ENCODE measurements at regions not wholly inside any gene's neighbourhood (a gene's known extent, or its start where the extent isn't known, plus 50 kb on each side); places are given as distances from the start of the nearest gene placed in this dataset.

DNA sequence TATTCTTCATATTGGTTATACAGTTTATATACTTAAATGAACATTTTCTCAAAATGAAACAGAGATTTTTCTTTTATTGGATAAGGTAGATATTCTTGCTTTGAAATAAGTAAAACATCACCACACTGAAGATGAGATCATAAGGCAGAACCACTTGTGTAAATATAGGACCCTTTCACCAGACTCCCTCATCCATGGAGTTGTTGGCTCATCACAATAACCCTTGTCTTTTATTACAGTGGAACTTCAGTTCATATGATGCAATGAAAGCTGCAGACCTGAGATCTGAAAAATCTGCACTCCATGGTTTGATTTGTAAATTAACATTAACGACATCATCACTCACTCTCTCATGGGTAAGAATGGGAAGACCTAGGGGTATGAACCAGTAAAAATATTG, 51.9 kb upstream of the DBX2 start:
- no peak for DNase-seq

DNA sequence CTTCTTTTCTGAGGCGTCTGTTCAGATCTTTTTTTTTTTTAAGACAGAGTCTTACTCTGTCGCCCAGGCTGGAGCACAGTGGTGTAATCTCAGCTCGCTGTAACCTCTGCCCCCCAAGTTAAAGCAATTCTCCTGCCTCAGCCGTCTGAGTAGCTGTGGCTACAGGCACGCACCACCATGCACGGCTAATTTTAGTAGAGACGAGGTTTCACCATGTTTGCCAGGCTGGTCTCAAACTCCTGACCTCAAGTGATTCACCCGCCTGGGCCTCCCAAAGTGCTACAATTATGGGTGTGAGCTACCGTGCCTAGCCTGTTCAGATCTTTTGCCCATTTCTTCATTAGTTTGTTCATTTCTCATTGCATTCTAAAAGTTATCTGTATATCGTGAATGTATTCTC, 55.1 kb upstream of the DBX2 start:
- no peak for DNase-seq

DNA sequence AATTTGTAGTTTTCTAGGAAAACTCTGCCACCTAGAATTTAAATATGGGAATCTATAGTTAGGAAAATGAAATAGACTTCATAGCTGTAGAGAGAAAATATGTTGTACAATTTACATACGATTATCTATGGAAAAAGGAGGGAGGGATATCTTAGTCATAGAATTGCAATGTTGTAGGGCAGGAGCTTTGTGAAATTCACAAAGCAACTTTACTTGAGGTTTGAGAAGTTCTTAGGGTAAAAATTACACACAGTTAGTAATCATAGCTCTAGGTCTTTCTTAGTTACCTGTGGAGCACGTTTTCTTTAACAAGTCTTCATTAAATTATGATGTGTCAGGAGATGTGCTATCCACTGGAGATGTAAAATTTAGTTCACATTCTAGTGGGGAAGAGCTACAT, 61.4 kb upstream of the DBX2 start:
- no peak for DNase-seq

DNA sequence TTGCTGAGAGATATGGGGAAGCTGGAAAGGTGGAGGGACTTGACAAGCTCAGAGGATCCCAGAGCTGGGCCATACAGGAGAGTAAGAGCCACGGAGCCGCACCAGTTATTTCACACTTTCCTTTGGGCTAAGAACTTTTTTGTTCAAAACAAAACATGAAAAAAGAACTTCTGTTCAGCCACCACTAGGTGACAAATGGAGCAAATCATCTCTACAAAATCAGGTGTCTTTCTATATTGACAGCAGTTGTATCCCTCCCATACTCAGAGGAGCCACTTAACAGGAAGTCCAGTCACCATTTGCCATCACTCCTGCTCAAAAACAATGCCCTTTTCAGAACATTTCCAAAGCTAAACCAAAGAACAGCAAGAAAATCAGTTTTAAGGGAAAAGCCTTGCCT, 70.3 kb upstream of the DBX2 start:
- no peak for DNase-seq

DNA sequence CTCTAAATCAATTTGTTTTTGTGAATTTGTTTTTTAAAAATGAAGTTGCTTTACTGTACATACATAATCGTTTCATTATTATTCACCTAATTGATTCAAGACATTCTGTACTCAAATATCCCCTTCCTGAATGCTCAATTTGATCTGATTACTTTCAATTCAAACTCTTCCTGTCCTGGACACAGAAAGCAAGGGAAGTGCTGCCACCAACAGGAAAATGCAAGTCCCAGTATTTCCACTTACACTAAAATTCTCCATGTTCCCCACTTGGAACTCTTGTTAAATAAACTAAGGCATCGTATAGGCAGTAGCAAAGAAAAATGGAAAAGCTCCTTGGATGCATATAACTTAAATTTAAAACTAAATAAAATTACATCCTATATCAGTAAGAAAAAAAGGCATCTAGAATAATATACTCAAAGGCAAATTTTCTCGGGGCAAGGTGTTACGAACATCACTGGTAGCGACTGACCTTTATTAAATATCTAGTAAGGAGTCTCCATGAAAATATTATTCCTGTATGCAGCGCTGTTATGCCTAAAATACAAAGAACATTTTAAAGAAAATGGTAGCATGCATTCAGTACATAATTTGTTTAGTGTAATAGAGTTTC, 72.0 kb upstream of the DBX2 start:
- DNase-seq: peak; percentile 82 to 87

DNA sequence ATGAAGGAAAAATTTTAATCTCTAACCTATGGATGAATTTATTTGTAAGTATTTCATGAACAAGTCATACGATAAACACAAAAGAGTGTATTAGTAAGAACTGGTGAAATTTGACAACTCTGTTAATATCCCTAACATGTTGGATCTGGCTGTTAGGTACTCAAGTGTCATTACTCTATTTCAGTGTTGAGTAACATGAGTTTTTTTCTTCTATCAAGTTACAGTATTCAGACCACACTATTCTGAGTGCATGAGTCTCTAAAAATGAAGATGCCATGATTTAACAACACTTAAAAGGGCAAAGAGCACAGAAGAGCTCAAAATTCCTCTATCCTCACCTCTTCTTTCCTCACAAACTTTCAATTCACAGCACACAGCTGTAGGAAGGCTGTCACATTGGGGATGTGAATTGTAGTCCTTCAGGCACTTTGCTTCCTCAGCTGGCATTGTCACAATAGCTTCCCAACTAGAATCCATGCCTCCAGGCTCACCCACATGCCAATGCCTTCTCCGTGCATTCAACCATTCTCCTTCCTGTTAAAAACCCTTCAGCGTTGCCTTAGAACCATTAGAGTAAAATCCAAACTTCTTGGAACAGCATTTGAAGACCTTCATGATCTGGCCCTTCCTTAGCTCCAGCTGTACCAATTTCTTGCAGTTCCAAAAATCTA, 73.7 kb upstream of the DBX2 start:
- DNase-seq: no peak

DNA sequence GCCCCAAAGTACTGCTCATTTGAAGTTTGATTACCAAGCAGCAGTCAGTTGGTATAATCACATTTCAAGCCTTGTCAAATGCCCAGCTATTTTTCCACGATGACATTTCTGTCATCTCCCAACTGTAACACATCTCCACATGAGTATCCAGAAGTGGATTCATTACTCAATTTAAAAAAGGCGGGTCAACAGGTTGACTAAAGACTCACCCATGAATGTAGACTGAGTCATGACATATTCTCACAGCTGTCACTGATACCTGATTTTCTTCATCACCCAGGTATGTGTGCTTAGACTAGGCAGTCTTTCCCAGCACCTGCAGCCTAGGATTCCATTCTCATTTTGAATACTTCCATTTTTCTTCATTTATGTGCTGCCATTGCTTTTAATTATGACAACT, 75.1 kb upstream of the DBX2 start:
- no peak for DNase-seq

DNA sequence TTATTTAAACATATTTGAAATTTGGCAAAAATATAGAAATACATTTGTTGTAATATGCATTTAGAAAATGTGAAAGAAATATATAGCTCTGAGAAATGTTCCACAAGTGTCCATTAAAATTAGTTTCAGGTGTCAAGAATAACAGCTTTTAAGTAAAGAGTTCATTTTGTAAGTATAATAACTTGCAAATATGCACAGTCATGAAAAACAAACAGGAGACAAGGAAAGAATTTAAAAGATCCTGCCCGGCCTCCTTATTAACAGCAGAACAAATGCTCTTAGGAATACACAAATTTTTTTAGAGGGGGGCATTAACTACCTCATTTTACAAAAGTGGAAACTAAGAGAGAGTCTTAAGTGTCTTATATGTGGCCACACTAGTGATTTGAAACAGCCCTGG, 77.7 kb upstream of the DBX2 start:
- DNase-seq: no peak

DNA sequence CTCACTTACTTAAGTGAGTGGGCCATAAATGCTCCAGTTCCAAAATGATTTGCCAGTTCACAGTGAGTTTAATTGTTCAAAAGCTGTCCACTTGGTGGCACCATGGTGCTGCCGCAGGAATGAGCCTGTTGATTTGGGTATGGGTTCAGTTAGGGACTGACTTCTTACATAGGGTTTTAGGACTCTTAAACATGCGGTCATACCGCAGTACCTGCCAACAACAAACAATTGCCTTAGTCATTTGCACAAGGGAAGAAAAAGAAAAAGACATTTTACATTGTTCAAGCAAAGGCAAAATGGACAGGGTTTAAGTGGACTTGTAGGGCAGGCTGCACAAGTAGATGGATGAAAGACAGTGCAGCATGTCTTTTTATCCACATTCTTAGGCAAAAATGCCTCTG, 80.0 kb upstream of the DBX2 start:
- DNase-seq: peak; percentile 86 to 95

DNA sequence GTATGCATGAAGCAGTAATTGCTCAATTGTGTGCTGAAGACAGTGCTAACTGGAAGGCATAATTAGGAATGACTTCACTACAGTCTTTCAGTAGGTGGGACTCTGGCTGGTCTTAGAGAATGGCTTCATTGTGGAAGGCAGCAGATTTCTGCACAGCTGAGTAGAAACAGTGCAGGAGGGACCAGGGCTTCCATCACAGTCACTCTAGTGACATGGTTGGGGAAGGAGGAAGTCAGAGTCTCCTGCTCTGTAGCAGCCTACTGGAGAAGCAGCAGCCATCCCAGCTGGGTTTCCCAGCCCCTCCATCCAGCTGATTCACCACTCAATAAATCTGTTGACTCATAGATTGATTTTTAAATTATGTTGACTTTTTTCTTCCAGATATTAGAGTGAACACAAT, 80.6 kb upstream of the DBX2 start:
- DNase-seq: no peak

DNA sequence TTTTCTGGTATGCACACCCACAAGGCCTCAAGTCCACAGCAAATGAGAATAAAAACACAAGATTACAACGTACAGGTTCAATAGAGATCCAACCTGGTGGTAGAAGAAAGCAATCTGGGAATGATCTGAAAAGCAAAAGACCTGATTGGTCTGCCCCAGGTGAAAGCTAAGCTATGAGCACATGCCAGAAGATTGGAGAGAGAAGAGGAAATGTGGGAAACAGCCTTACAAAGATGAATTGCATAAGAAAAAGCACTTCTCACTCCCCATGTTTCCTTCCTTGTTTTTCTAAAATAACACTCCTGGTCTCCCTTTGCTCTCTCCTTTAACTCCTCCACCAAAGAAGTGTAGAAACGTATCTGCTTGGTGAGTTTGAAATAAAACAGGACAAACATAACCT, 77.3 kb upstream of the ANO6 start:
- no peak for DNase-seq

DNA sequence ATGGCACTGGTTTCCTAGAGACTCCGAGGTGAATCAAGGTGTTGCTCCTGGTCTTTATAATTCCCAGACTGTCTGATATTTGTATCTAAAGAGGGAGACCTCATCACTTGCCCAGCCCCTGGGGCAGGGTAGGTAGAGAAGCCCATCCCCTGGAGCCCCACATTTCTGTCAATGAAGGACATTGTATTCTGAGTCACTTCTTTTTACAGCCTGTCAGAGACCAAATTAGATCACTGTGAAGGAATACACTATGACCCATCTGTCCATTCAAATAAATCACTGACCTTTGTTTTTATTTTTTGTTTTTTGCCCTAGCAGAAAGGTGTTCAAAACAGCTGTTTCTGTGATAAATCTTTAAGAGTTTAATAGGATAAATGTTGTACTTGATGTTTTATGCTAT, 67.9 kb upstream of the ANO6 start:
- no peak for DNase-seq

DNA sequence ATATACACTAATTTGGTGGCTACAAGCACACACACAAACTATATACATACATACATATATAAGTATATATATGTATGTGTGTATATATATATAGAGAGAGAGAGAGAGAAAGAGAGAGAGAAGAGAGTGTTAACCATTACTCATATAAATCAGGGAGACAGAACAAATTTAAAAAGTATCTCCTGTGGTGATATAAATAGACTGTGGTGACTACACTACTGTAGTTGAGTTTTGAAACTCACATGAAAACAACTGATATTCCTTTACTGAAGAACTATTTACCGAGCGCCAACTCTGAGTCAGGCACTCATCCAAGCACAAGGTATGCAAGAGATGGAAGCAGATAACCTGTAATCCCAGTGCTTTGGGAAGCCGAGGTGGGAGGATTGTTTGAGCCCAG, 67.3 kb upstream of the ANO6 start:
- DNase-seq: no peak

DNA sequence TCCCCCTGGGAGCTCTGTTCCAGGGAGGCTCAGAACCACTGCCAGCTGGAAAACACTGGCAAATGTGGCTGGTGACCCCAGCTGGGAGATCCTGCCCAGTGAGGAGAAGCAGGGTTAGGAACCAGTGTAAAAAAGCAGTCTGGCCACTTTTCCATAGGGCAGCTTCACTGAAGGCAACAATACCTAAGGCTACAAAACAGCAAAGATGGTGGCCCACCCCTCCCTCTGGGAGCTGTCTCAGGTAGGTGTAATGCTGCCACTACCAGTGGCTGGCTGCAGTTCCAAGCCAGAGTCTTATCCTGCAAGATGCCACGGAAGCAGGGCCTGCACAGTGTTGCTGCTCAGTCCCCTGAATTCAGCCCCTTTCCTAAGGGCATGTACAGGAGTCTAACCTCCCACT, 50.6 kb upstream of the ANO6 start:
- DNase-seq: no peak

DNA sequence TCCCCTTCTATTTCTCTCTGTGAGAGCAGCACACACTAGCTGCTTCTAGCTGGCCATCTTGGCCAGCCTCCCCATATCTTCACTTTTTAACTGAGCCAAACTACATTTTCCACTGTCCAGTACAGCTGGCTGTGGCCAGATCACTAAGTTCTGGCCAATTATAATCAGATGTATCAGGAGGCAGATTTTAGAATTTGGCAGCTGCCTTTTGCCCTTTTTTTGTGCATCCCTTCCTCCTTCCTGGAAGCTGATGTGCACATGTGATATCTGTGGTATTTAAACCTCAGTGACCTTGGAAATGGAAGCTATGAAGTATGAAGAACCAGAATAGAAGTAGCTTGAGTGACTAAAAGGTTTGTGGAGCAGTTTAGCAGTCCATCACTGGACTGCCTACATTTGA, 49.8 kb upstream of the ANO6 start:
- DNase-seq: no peak
